Endothelial cell of umbilical vein (primary cell): ENCODE measurements at regions not wholly inside any gene's neighbourhood (a gene's known extent, or its start where the extent isn't known, plus 50 kb on each side); places are given as distances from the start of the nearest gene placed in this dataset.

Experiments
- BruUV-seq: library from RNA; stranded (reverse); fragments of 400-500 nt; replicated peaks from 2 replicates; lab custom pipeline; 2021; lab: Mats Ljungman, UMichigan
- CTCF ChIA-PET: fragments of 300-600, 350-600 bp; sonication (Branson Sonifier 250); formaldehyde crosslinking; loops from one replicate; lab custom pipeline; 2021; ENCODE audit warnings: antibody characterized with exemption, inconsistent platforms; lab: Charles Lee
- POLR2A ChIA-PET: fragments of 300-600, 350-600 bp; sonication (Branson Sonifier 250); formaldehyde crosslinking; loops from one replicate; lab custom pipeline; 2021; ENCODE audit warnings: antibody characterized with exemption, inconsistent platforms; lab: Charles Lee
- DNase-seq: peaks from one replicate; pipeline ENCODE4 v3.0.0-alpha.2; 2011; ENCODE audit warnings: low read depth, low spot score
- FAIRE-seq: peaks from 2 replicates; lab custom pipeline; 2011; peaks lifted over from hg19 to GRCh38; lab: Jason Lieb, UNC
- H2AFZ ChIP-seq: 2 replicates; pipeline ENCODE4 v1.6.0; 2012; ENCODE audit warnings: low read depth, low read length, control low read depth, inconsistent platforms
- H3K27ac ChIP-seq: 2 replicates; pipeline ENCODE4 v1.5.1; 2011; ENCODE audit warnings: low read depth, mild to moderate bottlenecking, control low read depth, low read length, moderate library complexity; ENCODE audit not compliant: insufficient read depth
- H3K27me3 ChIP-seq, 2 experiments: 2 replicates each; pipeline versions ENCODE4 v1.6.0 to v1.6.1; 2011; ENCODE audit warnings: low read length in 2 of 2, mixed read lengths in 1 of 2; ENCODE audit not compliant: control insufficient read depth in 2 of 2, insufficient read depth in 2 of 2
- H3K36me3 ChIP-seq, 2 experiments: 2 replicates in 1 of 2; 3 replicates in 1 of 2; pipeline ENCODE4 v1.5.1; 2011; ENCODE audit warnings: low read length in 2 of 2, mild to moderate bottlenecking in 1 of 2, moderate library complexity in 1 of 2; ENCODE audit not compliant: control insufficient read depth in 2 of 2, insufficient read depth in 2 of 2; ENCODE audit errors: extremely low read depth in 1 of 2
- H3K4me1 ChIP-seq: 3 replicates; pipeline ENCODE4 v1.5.1; 2011; ENCODE audit warnings: mild to moderate bottlenecking, low read length; ENCODE audit not compliant: control insufficient read depth, insufficient read depth; ENCODE audit errors: extremely low read depth
- H3K4me2 ChIP-seq: 2 replicates; pipeline ENCODE4 v1.6.1; 2011; ENCODE audit warnings: low read length, control low read depth, mixed read lengths; ENCODE audit not compliant: insufficient read depth
- H3K4me3 ChIP-seq, 3 experiments: fragments of 200-600 bp in 1 of 3; sonication (generic), shearing (Covaris generic) in 1 of 3; replicated peaks in 1 of 3; 2 replicates each; pipeline ENCODE4 v1.5.1; 2011 to 2016; ENCODE audit warnings: control low read depth in 3 of 3, low read length in 3 of 3, mild to moderate bottlenecking in 2 of 3, inconsistent platforms in 1 of 3, low read depth in 1 of 3, moderate library complexity in 1 of 3; ENCODE audit not compliant: insufficient read depth in 1 of 3
- H3K79me2 ChIP-seq: 2 replicates; pipeline ENCODE4 v1.6.0; 2012; ENCODE audit warnings: low read length, inconsistent platforms; ENCODE audit not compliant: control insufficient read depth, insufficient read depth
- H3K9ac ChIP-seq: replicated peaks from 2 replicates; pipeline ENCODE3; 2011; ENCODE audit warnings: low read length, control low read depth; ENCODE audit not compliant: insufficient read depth; ENCODE audit errors: extremely low read depth
- H3K9me1 ChIP-seq: replicated peaks from 3 replicates; pipeline ENCODE4 v1.6.0; 2011; ENCODE audit warnings: mild to moderate bottlenecking, low read length; ENCODE audit not compliant: control insufficient read depth, insufficient read depth; ENCODE audit errors: extremely low read depth
- H3K9me3 ChIP-seq: replicated peaks from 2 replicates; pipeline ENCODE4 v1.5.1; 2012; ENCODE audit warnings: low read length, inconsistent platforms; ENCODE audit not compliant: control insufficient read depth, insufficient read depth
- H4K20me1 ChIP-seq: replicated peaks from 2 replicates; pipeline ENCODE3; 2011; ENCODE audit warnings: mild to moderate bottlenecking, low read length; ENCODE audit not compliant: control insufficient read depth, insufficient read depth; ENCODE audit errors: extremely low read depth
- EZH2 ChIP-seq: IDR thresholded peaks from 2 replicates; pipeline ENCODE4 v1.6.1; 2012; ENCODE audit warnings: borderline replicate concordance, low read depth, mild to moderate bottlenecking, moderate library complexity, low read length, inconsistent platforms; ENCODE audit not compliant: severe bottlenecking
- FOS ChIP-seq: IDR thresholded peaks from 2 replicates; pipeline ENCODE4 v1.6.1; 2011; ENCODE audit warnings: mild to moderate bottlenecking, low read length, moderate library complexity, borderline replicate concordance; ENCODE audit not compliant: insufficient read depth
- GATA2 ChIP-seq: IDR thresholded peaks from 2 replicates; pipeline ENCODE4 v1.7.0; 2011; ENCODE audit warnings: low read depth, mild to moderate bottlenecking, moderate library complexity, mixed read lengths, low read length; ENCODE audit not compliant: insufficient read length, insufficient read depth
- JUN ChIP-seq: IDR thresholded peaks from 2 replicates; pipeline ENCODE4 v1.6.1; 2011; ENCODE audit warnings: borderline replicate concordance, low read depth; ENCODE audit not compliant: insufficient read length, insufficient read depth
- MYC ChIP-seq: IDR thresholded peaks from one replicate; pipeline ENCODE4 v1.6.1; 2011; ENCODE audit warnings: mild to moderate bottlenecking, low read depth, low read length
- POLR2A ChIP-seq: IDR thresholded peaks from 2 replicates; pipeline ENCODE4 v1.6.1; 2012; ENCODE audit warnings: low read depth, mild to moderate bottlenecking, control low read depth, low read length
- POLR2AphosphoS5 ChIP-seq: IDR thresholded peaks from 2 replicates; pipeline ENCODE4 v1.6.1; 2012; ENCODE audit warnings: low read depth, mild to moderate bottlenecking, control low read depth, low read length, moderate library complexity; ENCODE audit not compliant: insufficient read depth
- dilution Hi-C: fragments of 300-500 bp; cut with MboI; formaldehyde crosslinking; loops from one replicate; pipeline ENCODE4 v1.15.0; 2019; ENCODE audit warnings: low sequenced_read_pairs; ENCODE audit not compliant: extremely low pct_ligation_motif_present
- intact Hi-C: fragments of 100-400 bp; cut with micrococcal nuclease; formaldehyde crosslinking; loops from one replicate; pipeline ENCODE4 v1.10.0; 2022
- TF ChIP-seq, protein P1 (sequence below): IDR thresholded peaks from 2 replicates; pipeline ENCODE4 v1.6.1; 2011; ENCODE audit not compliant: insufficient read depth, insufficient read length
- TF ChIP-seq, protein P2 (sequence below), 2 donors: IDR thresholded peaks; 1 replicate in 1 of 2; 2 replicates in 1 of 2; pipeline ENCODE4 v1.5.1; 2011; ENCODE audit warnings: low read length in 2 of 2, mild to moderate bottlenecking in 2 of 2, moderate library complexity in 2 of 2, control low read depth in 1 of 2, inconsistent platforms in 1 of 2, low read depth in 1 of 2; ENCODE audit not compliant: insufficient read depth in 1 of 2; ENCODE audit errors: extremely low read depth in 1 of 2

DNA sequence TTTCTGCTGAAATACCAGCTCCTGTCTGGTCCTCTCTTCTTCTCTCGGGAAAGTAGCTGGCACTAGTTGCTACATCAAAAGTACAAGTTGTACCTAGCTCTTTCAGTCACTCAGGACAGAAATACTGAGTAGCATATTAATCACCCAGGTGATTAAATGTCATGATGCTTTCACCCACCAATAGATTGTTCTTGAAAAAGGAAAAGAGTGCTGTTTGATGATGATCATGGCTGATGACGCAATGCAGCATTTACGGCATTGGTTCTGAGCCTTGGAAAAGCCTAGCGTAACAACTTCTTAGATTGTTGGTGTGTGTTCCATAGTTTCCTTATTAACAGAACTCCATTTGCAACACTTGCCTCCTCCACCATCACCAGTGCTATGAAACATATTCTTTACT is 190.7 kb downstream of the CDH7 start:
- no peak overlapping the region for H3K4me3 ChIP-seq
- H3K27me3 ChIP-seq, result no peaks in the 10 kb centered on the region
- no peaks in the 10 kb centered on the region for H3K9me3 ChIP-seq
- FAIRE-seq (no peak), DNase-seq (no peak)
- H3K27ac ChIP-seq, result no peak overlapping the region
- ChIA-PET CTCF (no interaction called here), POLR2A (no interaction called here)
- TF ChIP-seq FOS (no peak), POLR2AphosphoS5 (no peak), POLR2A (no peak), JUN (no peak), GATA2 (no peak), MYC (no peak), EZH2 (no peak)
- TF ChIP-seq, protein P1, sequence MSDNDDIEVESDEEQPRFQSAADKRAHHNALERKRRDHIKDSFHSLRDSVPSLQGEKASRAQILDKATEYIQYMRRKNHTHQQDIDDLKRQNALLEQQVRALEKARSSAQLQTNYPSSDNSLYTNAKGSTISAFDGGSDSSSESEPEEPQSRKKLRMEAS, result no peak
- TF ChIP-seq, protein P2, sequence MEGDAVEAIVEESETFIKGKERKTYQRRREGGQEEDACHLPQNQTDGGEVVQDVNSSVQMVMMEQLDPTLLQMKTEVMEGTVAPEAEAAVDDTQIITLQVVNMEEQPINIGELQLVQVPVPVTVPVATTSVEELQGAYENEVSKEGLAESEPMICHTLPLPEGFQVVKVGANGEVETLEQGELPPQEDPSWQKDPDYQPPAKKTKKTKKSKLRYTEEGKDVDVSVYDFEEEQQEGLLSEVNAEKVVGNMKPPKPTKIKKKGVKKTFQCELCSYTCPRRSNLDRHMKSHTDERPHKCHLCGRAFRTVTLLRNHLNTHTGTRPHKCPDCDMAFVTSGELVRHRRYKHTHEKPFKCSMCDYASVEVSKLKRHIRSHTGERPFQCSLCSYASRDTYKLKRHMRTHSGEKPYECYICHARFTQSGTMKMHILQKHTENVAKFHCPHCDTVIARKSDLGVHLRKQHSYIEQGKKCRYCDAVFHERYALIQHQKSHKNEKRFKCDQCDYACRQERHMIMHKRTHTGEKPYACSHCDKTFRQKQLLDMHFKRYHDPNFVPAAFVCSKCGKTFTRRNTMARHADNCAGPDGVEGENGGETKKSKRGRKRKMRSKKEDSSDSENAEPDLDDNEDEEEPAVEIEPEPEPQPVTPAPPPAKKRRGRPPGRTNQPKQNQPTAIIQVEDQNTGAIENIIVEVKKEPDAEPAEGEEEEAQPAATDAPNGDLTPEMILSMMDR (IDR thresholded peaks at IDR 0.05; ENCODE audit: extremely low read depth in 1 of 2, insufficient read depth in 1 of 2, low read depth in 1 of 2, low read length in 2 of 2), result no peak
- H4K20me1 ChIP-seq, result no peaks in the 10 kb centered on the region
- no peak overlapping the region for H3K9ac ChIP-seq
- H2AFZ ChIP-seq, result no peak overlapping the region
- intact Hi-C loops (no loop called here), dilution Hi-C loops (no loop called here)
- H3K36me3 ChIP-seq, result no peaks in the 10 kb centered on the region
- no peaks in the 10 kb centered on the region for H3K9me1 ChIP-seq
- no TSS peak for BruUV-seq
- H3K4me2 ChIP-seq, result no peak overlapping the region
- H3K4me1 ChIP-seq, result no peaks in the 10 kb centered on the region
- no peaks in the 10 kb centered on the region for H3K79me2 ChIP-seq
